Natural killer cell (primary cell): ENCODE measurements at regions not wholly inside any gene's neighbourhood (a gene's known extent, or its start where the extent isn't known, plus 50 kb on each side); places are given as distances from the start of the nearest gene placed in this dataset.

Experiments
- ATAC-seq, 3 donors: fragments of 150-1000 bp in 2 of 3; fragments of 200-7000 bp in 1 of 3; cut with Tn5 transposase; 1 replicate in 1 of 3; 2 replicates in 2 of 3; pipeline ENCODE4 v1.10.0; 2021; ENCODE audit warnings: mild to moderate bottlenecking in 2 of 3, moderate library complexity in 2 of 3
- DNase-seq, 2 donors: peaks; one replicate each; pipeline versions ENCODE4 v3.0.0 to v3.0.0-alpha.2; 2013 to 2021; ENCODE audit warnings: mixed read lengths in 1 of 2
- H3K27ac ChIP-seq: one replicate; pipeline ENCODE4 v1.5.1; 2013; ENCODE audit warnings: mild to moderate bottlenecking, low read length
- H3K27me3 ChIP-seq: one replicate; pipeline ENCODE4 v1.6.1; 2013; ENCODE audit warnings: low read length; ENCODE audit not compliant: control insufficient read depth, insufficient read depth
- H3K36me3 ChIP-seq: one replicate; pipeline ENCODE4 v1.6.1; 2013; ENCODE audit warnings: low read length; ENCODE audit not compliant: control insufficient read depth, insufficient read depth
- H3K4me1 ChIP-seq: one replicate; pipeline ENCODE4 v1.6.1; 2013; ENCODE audit warnings: low read length; ENCODE audit not compliant: control insufficient read depth, insufficient read depth
- H3K4me3 ChIP-seq: one replicate; pipeline ENCODE4 v1.5.1; 2013; ENCODE audit warnings: low read length
- H3K9me3 ChIP-seq: one replicate; pipeline ENCODE4 v1.6.1; 2013; ENCODE audit warnings: low read length; ENCODE audit not compliant: control insufficient read depth, insufficient read depth
- H3K27ac Mint-ChIP-seq, 2 donors: one replicate each; pipeline ENCODE4 v1.8.0; 2022; ENCODE audit warnings: mild to moderate bottlenecking in 2 of 2, mixed read lengths in 2 of 2, moderate library complexity in 1 of 2
- H3K27me3 Mint-ChIP-seq, 2 donors: one replicate each; pipeline ENCODE4 v1.8.0; 2022; ENCODE audit warnings: low read depth in 2 of 2, mixed read lengths in 2 of 2
- H3K36me3 Mint-ChIP-seq: one replicate; pipeline ENCODE4 v1.8.0; 2022; ENCODE audit warnings: mixed read lengths
- H3K4me1 Mint-ChIP-seq, 2 donors: one replicate each; pipeline ENCODE4 v1.8.0; 2022; ENCODE audit warnings: mixed read lengths in 2 of 2
- H3K4me3 Mint-ChIP-seq: one replicate; pipeline ENCODE4 v1.8.0; 2022; ENCODE audit warnings: mild to moderate bottlenecking, moderate library complexity, mixed read lengths
- H3K9me3 Mint-ChIP-seq, 2 donors: one replicate each; pipeline ENCODE4 v1.8.0; 2022; ENCODE audit warnings: mixed read lengths in 2 of 2
- WGBS: methylation state at CpG from one replicate; pipeline ENCODE4 v1.1.7; 2013; ENCODE audit warnings: missing lambda C conversion rate; ENCODE audit not compliant: insufficient coverage; 5-methylcytosine and 5-hydroxymethylcytosine counted together
- intact Hi-C: fragments of 100-400 bp; cut with micrococcal nuclease; formaldehyde crosslinking; loops from one replicate; pipeline ENCODE4 v1.14.2; 2022
- TF ChIP-seq, protein P1 (sequence below): fragments of 200-600 bp; IDR thresholded peaks from one replicate; pipeline ENCODE4 v1.8.0; 2022; ENCODE audit warnings: antibody characterized with exemption

DNA sequence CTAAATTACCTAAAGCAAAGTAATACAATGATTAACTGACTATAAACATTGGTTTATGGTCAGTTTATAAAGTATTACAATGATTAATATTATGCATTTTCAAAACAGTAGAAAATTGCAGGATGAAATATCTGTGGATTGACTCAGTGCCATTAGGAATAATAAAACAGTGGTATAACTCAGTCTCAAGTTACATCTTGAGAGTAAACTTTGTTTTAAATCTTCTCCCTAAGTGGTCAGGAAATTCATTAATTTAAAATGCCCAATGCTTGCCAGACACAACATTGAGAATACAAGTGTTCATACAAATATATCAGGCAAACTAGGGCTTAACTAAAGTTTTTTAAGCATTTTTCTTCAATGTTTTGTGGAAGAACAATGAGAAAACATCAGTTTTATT lies 257.8 kb downstream of the ETV1 start:
- H3K4me1 Mint-ChIP-seq = no peaks in the 10 kb centered on the region
- H3K27ac Mint-ChIP-seq = no peak overlapping the region
- intact Hi-C loops = no loop called here
- no peaks in the 10 kb centered on the region for H3K36me3 ChIP-seq
- peaks cover 0 to 2% of the 10 kb centered on the region in 2 donors for H3K9me3 Mint-ChIP-seq
- H3K4me3 Mint-ChIP-seq = no peak overlapping the region
- H3K4me1 ChIP-seq = no peaks in the 10 kb centered on the region
- peaks cover 3% of the 10 kb centered on the region for H3K9me3 ChIP-seq
- H3K27me3 ChIP-seq = no peaks in the 10 kb centered on the region
- ATAC-seq (no peak), DNase-seq (no peak)
- H3K4me3 ChIP-seq = no peak overlapping the region
- no peaks in the 10 kb centered on the region for H3K36me3 Mint-ChIP-seq
- no peaks in the 10 kb centered on the region for H3K27me3 Mint-ChIP-seq
- no peak overlapping the region for H3K27ac ChIP-seq
- TF ChIP-seq, protein P1, sequence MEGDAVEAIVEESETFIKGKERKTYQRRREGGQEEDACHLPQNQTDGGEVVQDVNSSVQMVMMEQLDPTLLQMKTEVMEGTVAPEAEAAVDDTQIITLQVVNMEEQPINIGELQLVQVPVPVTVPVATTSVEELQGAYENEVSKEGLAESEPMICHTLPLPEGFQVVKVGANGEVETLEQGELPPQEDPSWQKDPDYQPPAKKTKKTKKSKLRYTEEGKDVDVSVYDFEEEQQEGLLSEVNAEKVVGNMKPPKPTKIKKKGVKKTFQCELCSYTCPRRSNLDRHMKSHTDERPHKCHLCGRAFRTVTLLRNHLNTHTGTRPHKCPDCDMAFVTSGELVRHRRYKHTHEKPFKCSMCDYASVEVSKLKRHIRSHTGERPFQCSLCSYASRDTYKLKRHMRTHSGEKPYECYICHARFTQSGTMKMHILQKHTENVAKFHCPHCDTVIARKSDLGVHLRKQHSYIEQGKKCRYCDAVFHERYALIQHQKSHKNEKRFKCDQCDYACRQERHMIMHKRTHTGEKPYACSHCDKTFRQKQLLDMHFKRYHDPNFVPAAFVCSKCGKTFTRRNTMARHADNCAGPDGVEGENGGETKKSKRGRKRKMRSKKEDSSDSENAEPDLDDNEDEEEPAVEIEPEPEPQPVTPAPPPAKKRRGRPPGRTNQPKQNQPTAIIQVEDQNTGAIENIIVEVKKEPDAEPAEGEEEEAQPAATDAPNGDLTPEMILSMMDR = no peak

DNA sequence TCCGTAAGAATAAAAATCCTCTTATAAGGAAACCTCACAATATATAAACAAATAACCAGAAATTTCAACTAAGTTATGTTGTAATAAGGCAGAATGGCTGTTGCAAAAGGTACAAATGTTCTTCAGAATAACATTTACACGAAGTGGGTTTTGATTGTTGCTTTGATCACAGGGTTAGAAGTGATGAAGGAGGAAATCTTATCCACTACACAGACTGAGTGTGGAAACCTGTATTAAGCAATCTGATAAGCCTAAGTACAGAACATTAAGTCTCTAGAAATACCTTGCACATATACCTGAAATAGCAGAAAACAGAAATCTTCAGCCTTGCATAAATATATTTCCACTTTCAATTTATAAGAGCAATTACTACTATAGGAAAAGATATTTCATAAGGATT lies 251.9 kb downstream of the ETV1 start:
- DNase-seq (no peak), ATAC-seq (no peak)
- TF ChIP-seq, protein P1 = no peak
- no peak overlapping the region for H3K27ac Mint-ChIP-seq
- no peaks in the 10 kb centered on the region for H3K36me3 ChIP-seq
- no peak overlapping the region for H3K27ac ChIP-seq
- no peak overlapping the region for H3K4me3 ChIP-seq
- no CpG with 5 or more reads among the region's 2 CpGs for WGBS
- H3K9me3 Mint-ChIP-seq = peaks cover 0 to 2% of the 10 kb centered on the region in 2 donors
- intact Hi-C loops = no loop called here
- no peaks in the 10 kb centered on the region for H3K4me1 Mint-ChIP-seq
- H3K27me3 ChIP-seq = no peaks in the 10 kb centered on the region
- peaks cover 0 to 2% of the 10 kb centered on the region in 2 donors for H3K27me3 Mint-ChIP-seq
- H3K36me3 Mint-ChIP-seq = no peaks in the 10 kb centered on the region
- no peak overlapping the region for H3K4me3 Mint-ChIP-seq
- no peaks in the 10 kb centered on the region for H3K9me3 ChIP-seq
- H3K4me1 ChIP-seq = no peaks in the 10 kb centered on the region

DNA sequence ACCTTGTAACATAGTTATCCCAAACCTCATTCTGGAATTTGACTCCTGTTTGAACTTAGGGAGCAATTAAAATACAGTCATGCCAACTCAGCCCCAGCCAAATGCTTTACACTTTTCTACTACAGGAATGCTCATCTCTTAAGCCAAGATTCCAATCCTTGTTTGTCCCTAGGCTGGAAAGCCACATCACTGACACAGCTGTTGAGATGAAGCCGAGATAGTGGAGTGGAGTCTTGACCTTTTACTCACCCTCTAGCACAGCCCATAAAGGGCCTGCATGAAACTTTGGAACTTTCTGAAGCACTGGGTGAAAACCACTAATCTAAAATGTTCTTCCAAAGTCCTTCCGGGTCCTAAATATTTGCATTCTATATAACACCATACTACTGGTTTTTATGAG lies 247.3 kb downstream of the ETV1 start:
- H3K27ac ChIP-seq = no peak overlapping the region
- no peaks in the 10 kb centered on the region for H3K4me1 Mint-ChIP-seq
- H3K4me3 ChIP-seq = no peak overlapping the region
- no peaks in the 10 kb centered on the region for H3K4me1 ChIP-seq
- intact Hi-C loops = no loop called here
- 88% methylated on average over 2 of the region's 2 CpGs for WGBS
- ATAC-seq (no peak), DNase-seq (no peak)
- TF ChIP-seq, protein P1 = no peak
- H3K9me3 Mint-ChIP-seq = peaks cover 0 to 2% of the 10 kb centered on the region in 2 donors
- H3K27me3 Mint-ChIP-seq = peaks cover 0 to 2% of the 10 kb centered on the region in 2 donors
- H3K27me3 ChIP-seq = peaks cover 2% of the 10 kb centered on the region
- H3K36me3 Mint-ChIP-seq = no peaks in the 10 kb centered on the region
- H3K27ac Mint-ChIP-seq = no peak overlapping the region
- H3K36me3 ChIP-seq = no peaks in the 10 kb centered on the region
- no peak overlapping the region for H3K4me3 Mint-ChIP-seq
- no peaks in the 10 kb centered on the region for H3K9me3 ChIP-seq

DNA sequence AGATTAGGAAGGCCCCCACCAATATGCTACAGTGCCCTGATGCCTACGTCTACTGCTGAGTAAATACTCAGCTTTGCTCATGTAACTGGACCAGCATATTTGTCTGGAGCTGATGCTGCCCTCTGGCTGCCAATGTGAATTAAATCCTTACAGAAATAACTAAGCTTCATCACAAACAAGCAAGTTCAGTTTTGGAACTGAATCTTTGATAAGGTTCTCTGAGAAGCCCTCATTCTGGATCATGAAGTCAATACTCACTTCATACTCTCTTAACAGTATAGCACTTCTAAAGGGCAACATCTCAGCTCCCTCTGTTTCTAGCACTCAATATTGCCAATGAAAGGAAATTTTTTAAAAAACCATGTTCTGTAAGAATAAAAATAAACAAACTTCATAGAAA lies 246.7 kb downstream of the ETV1 start:
- no peak overlapping the region for H3K27ac ChIP-seq
- Mint-ChIP-seq H3K27me3 (peaks cover 0 to 2% of the 10 kb centered on the region in 2 donors), H3K4me1 (no peaks in the 10 kb centered on the region), H3K36me3 (no peaks in the 10 kb centered on the region), H3K27ac (no peak overlapping the region), H3K4me3 (no peak overlapping the region), H3K9me3 (peaks cover 0 to 2% of the 10 kb centered on the region in 2 donors)
- WGBS = 81% methylated on average over 1 of the region's 1 CpG
- intact Hi-C loops = no loop called here
- no peaks in the 10 kb centered on the region for H3K4me1 ChIP-seq
- H3K9me3 ChIP-seq = no peaks in the 10 kb centered on the region
- peaks cover 2% of the 10 kb centered on the region for H3K27me3 ChIP-seq
- H3K36me3 ChIP-seq = no peaks in the 10 kb centered on the region
- no peak overlapping the region for H3K4me3 ChIP-seq
- DNase-seq = peak in 1 of 2 donors; percentile 15
- TF ChIP-seq, protein P1 = no peak
- ATAC-seq = no peak
